GM06990 (cell line): ENCODE measurements at regions not wholly inside any gene's neighbourhood (a gene's known extent, or its start where the extent isn't known, plus 50 kb on each side); places are given as distances from the start of the nearest gene placed in this dataset.

Source experiments
- DNase-seq: peaks from one replicate; pipeline ENCODE4 v3.0.0-alpha.2; 2011; ENCODE audit not compliant: insufficient read length; ENCODE audit errors: extremely low read depth
- H3K27me3 ChIP-seq: replicated peaks from 2 replicates; pipeline ENCODE4 v1.6.0; 2011; ENCODE audit warnings: low read length; ENCODE audit not compliant: control insufficient read depth, insufficient read depth
- H3K36me3 ChIP-seq: 2 replicates; pipeline ENCODE4 v1.5.1; 2011; ENCODE audit warnings: low read length; ENCODE audit not compliant: control insufficient read depth, insufficient read depth
- H3K4me3 ChIP-seq: replicated peaks from 2 replicates; pipeline ENCODE4 v1.5.1; 2011; ENCODE audit warnings: low read depth, mild to moderate bottlenecking, control low read depth, low read length
- TF ChIP-seq, protein P1 (sequence below): IDR thresholded peaks from 2 replicates; pipeline ENCODE4 v1.5.1; 2011; ENCODE audit warnings: low read length, control low read depth, mild to moderate bottlenecking, inconsistent platforms; ENCODE audit not compliant: insufficient read depth, poor library complexity, severe bottlenecking

DNA sequence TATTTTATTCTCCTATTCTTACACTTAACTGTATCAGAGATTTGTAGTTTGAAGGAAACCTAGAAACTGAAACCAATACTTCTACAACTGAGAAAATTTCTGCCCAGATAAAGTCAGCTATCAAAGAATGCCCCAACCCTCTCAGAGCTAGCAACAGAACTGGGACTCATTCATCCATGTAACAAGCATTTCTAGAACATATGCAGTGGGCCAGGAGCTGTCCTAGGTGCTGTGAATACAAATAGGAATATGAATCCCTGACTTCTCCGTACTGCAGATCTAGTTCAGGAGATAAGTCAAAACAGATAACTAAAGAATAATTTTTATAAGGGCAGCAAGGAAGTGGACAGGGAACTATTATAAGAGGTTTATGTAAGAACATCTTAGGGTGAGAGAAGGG, 654.1 kb upstream of the NOX3 start:
- H3K36me3 ChIP-seq = no peaks in the 10 kb centered on the region
- no peaks in the 10 kb centered on the region for H3K27me3 ChIP-seq
- TF ChIP-seq, protein P1, sequence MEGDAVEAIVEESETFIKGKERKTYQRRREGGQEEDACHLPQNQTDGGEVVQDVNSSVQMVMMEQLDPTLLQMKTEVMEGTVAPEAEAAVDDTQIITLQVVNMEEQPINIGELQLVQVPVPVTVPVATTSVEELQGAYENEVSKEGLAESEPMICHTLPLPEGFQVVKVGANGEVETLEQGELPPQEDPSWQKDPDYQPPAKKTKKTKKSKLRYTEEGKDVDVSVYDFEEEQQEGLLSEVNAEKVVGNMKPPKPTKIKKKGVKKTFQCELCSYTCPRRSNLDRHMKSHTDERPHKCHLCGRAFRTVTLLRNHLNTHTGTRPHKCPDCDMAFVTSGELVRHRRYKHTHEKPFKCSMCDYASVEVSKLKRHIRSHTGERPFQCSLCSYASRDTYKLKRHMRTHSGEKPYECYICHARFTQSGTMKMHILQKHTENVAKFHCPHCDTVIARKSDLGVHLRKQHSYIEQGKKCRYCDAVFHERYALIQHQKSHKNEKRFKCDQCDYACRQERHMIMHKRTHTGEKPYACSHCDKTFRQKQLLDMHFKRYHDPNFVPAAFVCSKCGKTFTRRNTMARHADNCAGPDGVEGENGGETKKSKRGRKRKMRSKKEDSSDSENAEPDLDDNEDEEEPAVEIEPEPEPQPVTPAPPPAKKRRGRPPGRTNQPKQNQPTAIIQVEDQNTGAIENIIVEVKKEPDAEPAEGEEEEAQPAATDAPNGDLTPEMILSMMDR = no peak
- no peak overlapping the region for H3K4me3 ChIP-seq
- DNase-seq = no peak

DNA sequence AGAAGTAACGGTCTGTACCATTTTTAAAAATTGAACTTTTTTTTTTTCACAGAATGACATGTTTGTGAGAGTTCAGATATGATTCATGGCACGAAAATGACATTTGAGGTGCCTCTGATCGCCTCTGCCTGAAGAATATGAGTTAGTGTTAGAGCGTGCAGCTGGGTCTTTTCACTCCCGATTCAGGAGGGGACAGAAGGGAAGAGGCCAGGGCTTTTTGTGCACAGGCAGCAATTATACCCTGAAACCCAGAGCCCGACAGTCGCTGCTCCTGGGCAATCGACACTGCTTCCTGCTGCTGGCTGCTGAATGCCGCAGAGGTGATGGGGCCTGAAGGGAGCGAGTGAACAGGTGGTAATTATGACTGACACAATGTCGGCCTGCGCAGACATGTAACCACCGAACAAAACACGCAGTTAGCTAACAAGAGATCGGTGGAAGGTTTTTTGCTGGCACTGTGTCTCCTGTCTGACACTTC, 652.0 kb upstream of the NOX3 start:
- TF ChIP-seq, protein P1 = no peak
- Histone ChIP-seq H3K36me3 (no peaks in the 10 kb centered on the region), H3K4me3 (no peak overlapping the region), H3K27me3 (no peaks in the 10 kb centered on the region)
- no peak for DNase-seq

DNA sequence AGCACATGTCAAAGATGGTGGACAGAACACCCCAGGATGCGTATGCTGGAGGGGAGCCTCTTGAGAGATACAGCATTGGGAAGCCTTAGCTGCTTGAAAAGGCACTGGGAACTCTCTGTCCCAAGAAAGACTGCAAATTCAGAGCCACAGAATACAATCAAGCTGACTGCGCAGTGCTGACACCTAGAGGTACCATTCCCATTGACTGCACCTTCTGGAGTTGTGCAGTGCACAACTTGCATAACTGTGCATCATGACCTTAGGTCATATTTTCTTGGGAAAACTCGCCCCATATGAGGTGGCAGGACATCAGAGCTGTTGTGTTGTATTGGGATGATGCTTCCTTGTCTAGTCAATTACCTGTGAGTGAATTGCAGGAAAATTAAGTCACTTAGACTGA, 646.5 kb upstream of the NOX3 start:
- H3K36me3 ChIP-seq = no peaks in the 10 kb centered on the region
- no peaks in the 10 kb centered on the region for H3K27me3 ChIP-seq
- no peak for DNase-seq
- H3K4me3 ChIP-seq = no peak overlapping the region
- TF ChIP-seq, protein P1 = peak; percentile 51

DNA sequence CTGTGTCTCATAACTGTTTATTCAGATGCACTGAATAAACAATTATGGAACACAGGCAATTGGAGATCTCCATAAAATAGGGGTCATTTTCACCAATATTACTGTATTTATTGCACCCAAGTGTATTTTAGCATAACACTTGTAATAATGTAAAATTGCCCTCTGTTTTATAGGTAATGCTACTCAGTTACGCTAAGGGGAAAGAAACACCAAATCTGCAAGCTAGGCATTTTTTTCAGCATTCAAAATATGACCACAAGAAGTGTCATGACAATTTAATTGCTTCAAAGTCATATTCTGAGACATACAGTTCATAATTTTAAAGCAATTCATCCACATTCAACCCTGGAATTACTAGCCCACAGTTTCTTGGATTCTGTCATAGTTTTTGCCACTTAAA, 643.2 kb upstream of the NOX3 start:
- Histone ChIP-seq H3K27me3 (no peaks in the 10 kb centered on the region), H3K36me3 (no peaks in the 10 kb centered on the region), H3K4me3 (no peak overlapping the region)
- TF ChIP-seq, protein P1 = no peak
- no peak for DNase-seq

DNA sequence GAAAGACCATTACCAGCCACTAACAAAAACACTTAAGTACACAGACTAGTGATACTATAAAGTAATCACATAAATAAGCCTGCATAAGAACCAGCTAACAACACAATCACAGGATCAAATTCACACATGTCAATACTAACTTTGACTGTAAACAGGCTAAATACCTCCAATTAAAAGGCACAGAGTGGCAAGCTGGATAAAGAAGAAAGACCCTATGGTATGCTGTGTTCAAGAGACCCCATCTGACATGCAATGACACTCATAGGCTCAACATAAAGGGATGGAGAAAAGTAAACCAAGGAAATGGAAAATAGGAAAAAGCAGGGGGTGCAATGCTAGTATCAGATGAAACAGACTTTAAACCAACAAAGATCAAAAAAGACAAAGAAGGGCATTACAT, 631.8 kb upstream of the NOX3 start:
- TF ChIP-seq, protein P1 = no peak
- H3K4me3 ChIP-seq = no peak overlapping the region
- H3K27me3 ChIP-seq = no peaks in the 10 kb centered on the region
- no peak for DNase-seq
- no peaks in the 10 kb centered on the region for H3K36me3 ChIP-seq

DNA sequence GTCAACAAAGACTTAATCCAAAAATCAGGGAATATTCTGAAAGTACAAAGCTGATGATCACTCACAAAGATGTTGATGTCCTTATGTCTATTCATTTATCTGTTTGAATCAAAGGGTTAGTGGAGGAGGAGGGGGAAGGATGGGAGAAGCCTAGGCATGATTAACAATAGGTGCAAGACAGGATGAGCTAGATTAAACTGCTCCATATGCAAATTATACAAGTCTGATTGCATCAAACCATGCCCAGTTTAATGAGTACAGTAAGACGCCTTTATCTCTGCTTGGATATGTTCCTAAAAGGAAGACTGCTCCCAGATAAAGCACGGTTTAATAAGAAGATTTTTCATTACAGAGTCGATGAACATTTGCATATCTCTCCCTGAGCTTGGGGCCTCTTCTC, 626.4 kb upstream of the NOX3 start:
- Histone ChIP-seq H3K27me3 (no peaks in the 10 kb centered on the region), H3K36me3 (no peaks in the 10 kb centered on the region), H3K4me3 (no peak overlapping the region)
- no peak for DNase-seq
- TF ChIP-seq, protein P1 = no peak
